Vagina (tissue), 2 donors: ENCODE measurements at regions not wholly inside any gene's neighbourhood (a gene's known extent, or its start where the extent isn't known, plus 50 kb on each side); places are given as distances from the start of the nearest gene placed in this dataset.

ENCODE experiments used
- DNase-seq, 2 donors: peaks; one replicate each; pipeline ENCODE4 v3.0.0-alpha.2; 2017; ENCODE audit errors: extremely low spot score in 2 of 2
- H3K27ac ChIP-seq: fragments of 200-600 bp; sonication (generic); one replicate; pipeline ENCODE4 v1.5.1; 2019
- H3K27me3 ChIP-seq: fragments of 200-600 bp; sonication (generic); one replicate; pipeline ENCODE4 v1.5.1; 2019
- H3K36me3 ChIP-seq, 2 donors: fragments of 200-600 bp; sonication (generic); one replicate each; pipeline ENCODE4 v1.5.1; 2017 to 2019
- H3K4me1 ChIP-seq: fragments of 200-600 bp; sonication (generic); one replicate; pipeline ENCODE4 v1.5.1; 2019
- H3K4me3 ChIP-seq, 2 donors: fragments of 200-600 bp; sonication (generic); 1 replicate in 1 of 2; 2 replicates in 1 of 2; pipeline ENCODE4 v1.5.1; 2016 to 2019
- H3K9me3 ChIP-seq: fragments of 200-600 bp; sonication (generic); one replicate; pipeline ENCODE4 v1.5.1; 2019
- CTCF ChIP-seq, 3 experiments: fragments of 450-650 bp in 2 of 3; fragments of 200-600 bp in 1 of 3; sonication (generic) in 1 of 3; IDR thresholded peaks; one replicate each; pipeline ENCODE4 v1.5.1; 2017 to 2019; ENCODE audit warnings: antibody characterized with exemption in 3 of 3, mild to moderate bottlenecking in 2 of 3, moderate library complexity in 2 of 3
- POLR2A ChIP-seq, 2 donors: fragments of 450-650 bp; IDR thresholded peaks; one replicate each; pipeline ENCODE4 v1.6.1; 2017; ENCODE audit warnings: antibody characterized with exemption in 2 of 2, mild to moderate bottlenecking in 2 of 2, moderate library complexity in 2 of 2
- POLR2AphosphoS5 ChIP-seq, 2 donors: sonication (generic); formaldehyde crosslinking; IDR thresholded peaks; one replicate each; pipeline ENCODE4 v1.9.0; 2017; ENCODE audit warnings: antibody characterized with exemption in 2 of 2, mild to moderate bottlenecking in 2 of 2, low read depth in 1 of 2; ENCODE audit not compliant: insufficient read depth in 1 of 2
- intact Hi-C: fragments of 100-400 bp; cut with DNase I; formaldehyde crosslinking; loops from one replicate; pipeline ENCODE4 v1.15.1; 2023

DNA sequence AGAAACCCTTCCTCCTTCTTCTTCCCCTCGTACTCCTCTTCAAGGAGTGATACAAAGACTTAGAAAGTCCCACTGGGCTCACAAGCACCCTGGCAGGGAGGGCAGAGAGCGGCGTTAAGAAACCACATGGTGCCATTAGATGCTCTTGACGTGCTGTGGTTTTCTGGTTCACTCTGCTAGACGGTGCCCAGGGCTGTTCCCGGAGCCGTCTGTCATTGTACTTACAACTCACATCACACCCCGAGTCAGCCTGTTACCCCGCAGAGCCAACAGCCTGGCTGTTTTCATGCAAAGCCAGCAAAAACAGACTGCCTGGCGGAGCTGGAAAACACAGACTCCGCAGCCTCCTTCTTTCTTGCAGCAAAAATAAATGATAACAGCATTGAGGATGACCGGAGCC lies 232.6 kb upstream of the TBX3 start:
- intact Hi-C loops: no loop called here
- TF ChIP-seq CTCF (IDR thresholded peaks at IDR 0.05): no peak
- no peak for TF ChIP-seq POLR2A (IDR thresholded peaks at IDR 0.05)
- TF ChIP-seq POLR2AphosphoS5 (IDR thresholded peaks at IDR 0.05; ENCODE audit: insufficient read depth in 1 of 2, low read depth in 1 of 2): no peak
- Histone ChIP-seq H3K36me3 (no peaks in the 10 kb centered on the region), H3K4me1 (peaks cover 19% of the 10 kb centered on the region), H3K9me3 (no peaks in the 10 kb centered on the region), H3K27ac (no peak overlapping the region), H3K4me3 (no peak overlapping the region), H3K27me3 (no peaks in the 10 kb centered on the region)
- DNase-seq: no peak

- DNase-seq: no peak
- H3K9me3 ChIP-seq: no peaks in the 10 kb centered on the region
- TF ChIP-seq POLR2AphosphoS5 (IDR thresholded peaks at IDR 0.05; ENCODE audit: insufficient read depth in 1 of 2, low read depth in 1 of 2) (no peak), CTCF (IDR thresholded peaks at IDR 0.05) (no peak), POLR2A (IDR thresholded peaks at IDR 0.05) (no peak)
- peaks cover 16% of the 10 kb centered on the region for H3K4me1 ChIP-seq
- H3K27me3 ChIP-seq: no peaks in the 10 kb centered on the region
- no peak overlapping the region for H3K4me3 ChIP-seq
- intact Hi-C loops: no loop called here
- H3K36me3 ChIP-seq: no peaks in the 10 kb centered on the region
- no peak overlapping the region for H3K27ac ChIP-seq
Observed at GRCh38 chr12:114916124-114916523, 232.1 kb upstream of the TBX3 start.

- Histone ChIP-seq H3K9me3 (no peaks in the 10 kb centered on the region), H3K4me3 (no peak overlapping the region), H3K27ac (peak overlapping the region; percentile 42), H3K36me3 (no peaks in the 10 kb centered on the region), H3K4me1 (peaks cover 6% of the 10 kb centered on the region), H3K27me3 (no peaks in the 10 kb centered on the region)
- intact Hi-C loops: no loop called here
- no peak for DNase-seq
- TF ChIP-seq POLR2AphosphoS5 (IDR thresholded peaks at IDR 0.05; ENCODE audit: insufficient read depth in 1 of 2, low read depth in 1 of 2) (peak in 1 of 2 donors; percentile 81), CTCF (IDR thresholded peaks at IDR 0.05) (no peak), POLR2A (IDR thresholded peaks at IDR 0.05) (no peak)
Observed at GRCh38 chr12:114913871-114914801, 230.2 kb upstream of the TBX3 start.

GRCh38 chr12:114912811-114913210 lies 228.8 kb upstream of the TBX3 start:
- no peaks in the 10 kb centered on the region for H3K9me3 ChIP-seq
- H3K27ac ChIP-seq: no peak overlapping the region
- no peak overlapping the region for H3K4me3 ChIP-seq
- H3K27me3 ChIP-seq: no peaks in the 10 kb centered on the region
- no peak for DNase-seq
- TF ChIP-seq POLR2AphosphoS5 (IDR thresholded peaks at IDR 0.05; ENCODE audit: insufficient read depth in 1 of 2, low read depth in 1 of 2) (no peak), POLR2A (IDR thresholded peaks at IDR 0.05) (no peak), CTCF (IDR thresholded peaks at IDR 0.05) (no peak)
- peaks cover 6% of the 10 kb centered on the region for H3K4me1 ChIP-seq
- intact Hi-C loops: no loop called here
- H3K36me3 ChIP-seq: no peaks in the 10 kb centered on the region

DNA sequence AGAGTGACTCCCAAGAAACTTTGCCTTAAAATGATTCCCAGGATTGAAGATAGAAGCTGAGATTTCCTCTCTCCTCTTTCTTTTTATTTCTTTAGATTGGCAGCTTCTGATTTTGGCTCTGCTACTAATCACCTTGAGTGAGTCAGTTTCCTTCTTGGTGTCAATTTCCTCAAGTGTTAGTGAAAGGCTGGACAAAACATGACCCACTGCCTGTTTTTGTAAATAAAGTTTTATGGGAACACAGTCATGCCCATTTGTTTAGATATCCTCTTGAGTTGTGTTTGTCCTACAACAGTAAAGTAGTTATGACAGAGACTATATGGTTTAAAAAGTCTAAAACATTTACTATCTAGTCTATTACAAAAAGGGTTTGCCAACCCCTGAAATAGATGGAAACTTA lies 227.2 kb upstream of the TBX3 start:
- Histone ChIP-seq H3K27ac (no peak overlapping the region), H3K9me3 (no peaks in the 10 kb centered on the region), H3K4me3 (no peak overlapping the region), H3K27me3 (no peaks in the 10 kb centered on the region), H3K36me3 (no peaks in the 10 kb centered on the region), H3K4me1 (peaks cover 6% of the 10 kb centered on the region)
- no peak for DNase-seq
- intact Hi-C loops: no loop called here
- no peak for TF ChIP-seq POLR2A (IDR thresholded peaks at IDR 0.05)
- TF ChIP-seq POLR2AphosphoS5 (IDR thresholded peaks at IDR 0.05; ENCODE audit: insufficient read depth in 1 of 2, low read depth in 1 of 2): no peak
- TF ChIP-seq CTCF (IDR thresholded peaks at IDR 0.05): no peak
